ENCODE measurements at regions not wholly inside any gene's neighbourhood (a gene's known extent, or its start where the extent isn't known, plus 50 kb on each side); places are given as distances from the start of the nearest gene placed in this dataset.

DNA sequence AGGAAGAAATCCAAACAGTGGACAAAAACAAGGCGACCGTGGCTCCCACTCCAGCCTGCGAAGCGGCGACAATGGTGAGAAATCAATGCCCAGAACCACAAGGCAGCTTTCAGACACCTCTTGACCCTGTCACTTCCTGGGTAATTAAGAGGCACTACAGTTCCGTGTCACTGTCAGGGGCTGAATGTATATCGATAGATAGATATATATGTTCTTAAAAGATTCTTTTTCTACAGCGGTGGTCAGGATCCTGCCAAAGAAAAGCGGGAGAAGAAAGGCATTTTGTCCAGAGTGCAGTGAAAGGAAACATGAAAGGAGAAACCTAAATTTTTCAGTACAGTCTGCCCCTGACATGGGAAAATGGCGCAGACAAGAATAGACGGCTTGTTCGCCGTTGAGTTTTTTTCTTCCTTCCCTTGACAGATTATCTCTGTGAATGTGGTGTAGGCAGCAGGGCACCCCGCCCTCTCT, 56.2 kb upstream of the HES1 start:
- TF ChIP-seq, protein P1, sequence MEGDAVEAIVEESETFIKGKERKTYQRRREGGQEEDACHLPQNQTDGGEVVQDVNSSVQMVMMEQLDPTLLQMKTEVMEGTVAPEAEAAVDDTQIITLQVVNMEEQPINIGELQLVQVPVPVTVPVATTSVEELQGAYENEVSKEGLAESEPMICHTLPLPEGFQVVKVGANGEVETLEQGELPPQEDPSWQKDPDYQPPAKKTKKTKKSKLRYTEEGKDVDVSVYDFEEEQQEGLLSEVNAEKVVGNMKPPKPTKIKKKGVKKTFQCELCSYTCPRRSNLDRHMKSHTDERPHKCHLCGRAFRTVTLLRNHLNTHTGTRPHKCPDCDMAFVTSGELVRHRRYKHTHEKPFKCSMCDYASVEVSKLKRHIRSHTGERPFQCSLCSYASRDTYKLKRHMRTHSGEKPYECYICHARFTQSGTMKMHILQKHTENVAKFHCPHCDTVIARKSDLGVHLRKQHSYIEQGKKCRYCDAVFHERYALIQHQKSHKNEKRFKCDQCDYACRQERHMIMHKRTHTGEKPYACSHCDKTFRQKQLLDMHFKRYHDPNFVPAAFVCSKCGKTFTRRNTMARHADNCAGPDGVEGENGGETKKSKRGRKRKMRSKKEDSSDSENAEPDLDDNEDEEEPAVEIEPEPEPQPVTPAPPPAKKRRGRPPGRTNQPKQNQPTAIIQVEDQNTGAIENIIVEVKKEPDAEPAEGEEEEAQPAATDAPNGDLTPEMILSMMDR (IDR thresholded peaks at IDR 0.05; ENCODE audit: poor library complexity, severe bottlenecking), result no peak
- TF ChIP-seq TAF1 (IDR thresholded peaks at IDR 0.05; ENCODE audit: low read depth), result no peak
- TF ChIP-seq EZH2 (IDR thresholded peaks at IDR 0.05; ENCODE audit: borderline replicate concordance, insufficient read depth, low read length, poor library complexity, severe bottlenecking), result no peak

All from neural cell (in vitro differentiated cells).